Gastroesophageal sphincter (tissue), 3 donors: ENCODE measurements at regions not wholly inside any gene's neighbourhood (a gene's known extent, or its start where the extent isn't known, plus 50 kb on each side); places are given as distances from the start of the nearest gene placed in this dataset.

ENCODE experiments used
- EP300 ChIP-seq: sonication (generic); formaldehyde crosslinking; IDR thresholded peaks from one replicate; pipeline ENCODE4 v1.6.1; 2017; ENCODE audit warnings: antibody characterized with exemption, mild to moderate bottlenecking
- POLR2A ChIP-seq, 2 donors: fragments of 450-650 bp; IDR thresholded peaks; one replicate each; pipeline ENCODE4 v1.6.1; 2017; ENCODE audit warnings: antibody characterized with exemption in 2 of 2, mild to moderate bottlenecking in 2 of 2, moderate library complexity in 1 of 2
- TF ChIP-seq, protein P1 (sequence below), 4 experiments: fragments of 200-600 bp in 2 of 4; fragments of 450-650 bp in 2 of 4; sonication (generic) in 1 of 4; IDR thresholded peaks; one replicate each; pipeline ENCODE4 v1.5.1; 2017 to 2019; ENCODE audit warnings: antibody characterized with exemption in 4 of 4, mild to moderate bottlenecking in 2 of 4, moderate library complexity in 2 of 4

DNA sequence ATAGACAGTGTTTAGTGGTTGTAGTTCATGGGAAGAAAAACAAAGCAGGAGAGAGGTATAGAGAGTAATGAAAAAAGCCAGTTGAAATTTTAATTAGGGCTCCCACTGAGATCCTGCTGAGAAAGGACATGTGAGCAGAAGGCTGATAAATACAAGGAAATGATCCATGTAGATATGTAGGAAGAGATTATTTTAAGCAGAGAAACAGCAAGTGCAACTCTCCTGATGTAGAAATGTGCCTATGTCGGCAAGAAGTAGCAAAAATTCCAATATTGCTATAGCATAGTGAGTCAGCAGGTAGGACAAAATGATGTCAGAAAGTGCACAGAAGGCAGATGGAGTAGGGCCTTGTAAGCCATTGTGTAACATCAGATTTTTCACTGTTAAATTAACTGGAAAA lies 1027.3 kb downstream of the PCDH18 start:
- TF ChIP-seq POLR2A (IDR thresholded peaks at IDR 0.05) = no peak
- TF ChIP-seq, protein P1, sequence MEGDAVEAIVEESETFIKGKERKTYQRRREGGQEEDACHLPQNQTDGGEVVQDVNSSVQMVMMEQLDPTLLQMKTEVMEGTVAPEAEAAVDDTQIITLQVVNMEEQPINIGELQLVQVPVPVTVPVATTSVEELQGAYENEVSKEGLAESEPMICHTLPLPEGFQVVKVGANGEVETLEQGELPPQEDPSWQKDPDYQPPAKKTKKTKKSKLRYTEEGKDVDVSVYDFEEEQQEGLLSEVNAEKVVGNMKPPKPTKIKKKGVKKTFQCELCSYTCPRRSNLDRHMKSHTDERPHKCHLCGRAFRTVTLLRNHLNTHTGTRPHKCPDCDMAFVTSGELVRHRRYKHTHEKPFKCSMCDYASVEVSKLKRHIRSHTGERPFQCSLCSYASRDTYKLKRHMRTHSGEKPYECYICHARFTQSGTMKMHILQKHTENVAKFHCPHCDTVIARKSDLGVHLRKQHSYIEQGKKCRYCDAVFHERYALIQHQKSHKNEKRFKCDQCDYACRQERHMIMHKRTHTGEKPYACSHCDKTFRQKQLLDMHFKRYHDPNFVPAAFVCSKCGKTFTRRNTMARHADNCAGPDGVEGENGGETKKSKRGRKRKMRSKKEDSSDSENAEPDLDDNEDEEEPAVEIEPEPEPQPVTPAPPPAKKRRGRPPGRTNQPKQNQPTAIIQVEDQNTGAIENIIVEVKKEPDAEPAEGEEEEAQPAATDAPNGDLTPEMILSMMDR (IDR thresholded peaks at IDR 0.05) = no peak
- no peak for TF ChIP-seq EP300
